T-helper 17 cell (primary cell): ENCODE measurements at regions not wholly inside any gene's neighbourhood (a gene's known extent, or its start where the extent isn't known, plus 50 kb on each side); places are given as distances from the start of the nearest gene placed in this dataset.

Experiments used
- ATAC-seq: fragments of 150-1000 bp; cut with Tn5 transposase; 2 replicates; pipeline ENCODE4 v1.10.0; 2021; ENCODE audit warnings: mild to moderate bottlenecking, moderate library complexity
- DNase-seq, 3 donors: peaks; one replicate each; pipeline versions ENCODE4 v3.0.0 to v3.0.0-alpha.2; 2020 to 2021
- H3K9me3 ChIP-seq: one replicate; pipeline ENCODE4 v1.7.0; 2013; ENCODE audit warnings: low read length, mild to moderate bottlenecking; ENCODE audit not compliant: control insufficient read depth, poor library complexity, severe bottlenecking
- H3K27ac Mint-ChIP-seq: one replicate; pipeline ENCODE4 v1.8.0; 2022; ENCODE audit warnings: mild to moderate bottlenecking, moderate library complexity, mixed read lengths
- H3K27me3 Mint-ChIP-seq: one replicate; pipeline ENCODE4 v1.8.0; 2022; ENCODE audit warnings: mixed read lengths
- H3K36me3 Mint-ChIP-seq: one replicate; pipeline ENCODE4 v1.8.0; 2022; ENCODE audit warnings: low read depth, mixed read lengths
- H3K4me1 Mint-ChIP-seq: one replicate; pipeline ENCODE4 v1.8.0; 2022; ENCODE audit warnings: mild to moderate bottlenecking, mixed read lengths
- H3K4me3 Mint-ChIP-seq: one replicate; pipeline ENCODE4 v1.8.0; 2022; ENCODE audit warnings: mild to moderate bottlenecking, moderate library complexity, mixed read lengths

DNA sequence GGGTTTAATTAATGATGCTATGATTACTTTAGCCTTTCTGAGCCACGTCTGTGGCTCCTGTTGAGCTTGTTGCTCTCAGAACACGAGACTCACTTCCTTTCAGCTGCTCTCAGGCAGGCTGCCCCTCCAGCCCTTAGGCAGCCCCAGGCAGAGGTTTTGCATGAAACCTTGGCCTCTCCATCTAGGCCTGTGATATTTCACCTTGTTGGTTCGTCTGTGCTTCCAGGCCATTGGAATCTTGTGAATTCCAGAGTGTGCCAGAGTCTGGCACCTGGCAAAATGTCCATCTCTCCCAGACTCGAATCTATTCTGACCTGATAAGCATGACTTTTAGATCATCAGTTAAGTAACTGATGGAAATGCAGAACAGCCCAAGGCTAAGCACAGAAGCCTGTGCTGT, 254.1 kb downstream of the LOXHD1 start:
- no peaks in the 10 kb centered on the region for H3K9me3 ChIP-seq
- peaks cover 5% of the 10 kb centered on the region for H3K36me3 Mint-ChIP-seq
- peaks cover 9% of the 10 kb centered on the region for H3K4me1 Mint-ChIP-seq
- DNase-seq: no peak
- H3K27me3 Mint-ChIP-seq: peaks cover 41% of the 10 kb centered on the region
- no peak for ATAC-seq
- H3K27ac Mint-ChIP-seq: no peak overlapping the region
- no peak overlapping the region for H3K4me3 Mint-ChIP-seq

GRCh38 chr18:46405832-46406538, 251.0 kb downstream of the LOXHD1 start:
- Mint-ChIP-seq H3K27ac (no peak overlapping the region), H3K36me3 (peaks cover 5% of the 10 kb centered on the region), H3K4me3 (no peak overlapping the region), H3K27me3 (peaks cover 37% of the 10 kb centered on the region), H3K4me1 (peaks cover 20% of the 10 kb centered on the region)
- no peak for DNase-seq
- ATAC-seq: no peak
- no peaks in the 10 kb centered on the region for H3K9me3 ChIP-seq

DNA sequence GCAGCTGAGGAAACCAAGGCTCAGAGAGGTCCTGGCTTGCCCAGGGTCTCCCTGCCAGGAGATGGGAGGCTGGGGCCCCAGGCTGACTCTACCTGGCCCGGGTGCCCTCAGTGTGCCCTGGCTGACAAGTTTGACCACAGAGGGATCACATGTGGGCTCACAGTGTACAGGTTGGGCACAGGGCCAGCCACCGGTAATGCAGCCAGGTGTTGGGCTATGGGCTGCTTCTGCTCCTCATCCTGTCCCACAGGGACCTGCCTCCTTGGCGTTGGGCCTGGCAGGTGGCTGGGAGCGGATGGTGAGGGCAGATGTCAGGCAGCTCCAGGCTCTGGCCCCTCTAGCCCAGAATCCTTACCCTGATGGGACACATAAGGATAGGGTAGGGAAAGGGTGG, 250.5 kb downstream of the LOXHD1 start:
- no peak for ATAC-seq
- Mint-ChIP-seq H3K4me3 (no peak overlapping the region), H3K4me1 (peaks cover 20% of the 10 kb centered on the region), H3K36me3 (peaks cover 5% of the 10 kb centered on the region), H3K27me3 (peaks cover 38% of the 10 kb centered on the region), H3K27ac (no peak overlapping the region)
- no peak for DNase-seq
- no peaks in the 10 kb centered on the region for H3K9me3 ChIP-seq

- H3K27me3 Mint-ChIP-seq: peaks cover 42% of the 10 kb centered on the region
- peaks cover 5% of the 10 kb centered on the region for H3K36me3 Mint-ChIP-seq
- DNase-seq (no peak), ATAC-seq (no peak)
- no peak overlapping the region for H3K4me3 Mint-ChIP-seq
- no peaks in the 10 kb centered on the region for H3K9me3 ChIP-seq
- H3K27ac Mint-ChIP-seq: no peak overlapping the region
- H3K4me1 Mint-ChIP-seq: peaks cover 20% of the 10 kb centered on the region
These were observed 249.4 kb downstream of the LOXHD1 start for GRCh38 chr18:46407486-46408166.

- Mint-ChIP-seq H3K27ac (no peak overlapping the region), H3K4me3 (no peak overlapping the region), H3K27me3 (peaks cover 35% of the 10 kb centered on the region), H3K4me1 (peaks cover 20% of the 10 kb centered on the region), H3K36me3 (peaks cover 5% of the 10 kb centered on the region)
- no peaks in the 10 kb centered on the region for H3K9me3 ChIP-seq
- ATAC-seq (no peak), DNase-seq (no peak)
These were observed 248.6 kb downstream of the LOXHD1 start for GRCh38 chr18:46408334-46408987.

DNA sequence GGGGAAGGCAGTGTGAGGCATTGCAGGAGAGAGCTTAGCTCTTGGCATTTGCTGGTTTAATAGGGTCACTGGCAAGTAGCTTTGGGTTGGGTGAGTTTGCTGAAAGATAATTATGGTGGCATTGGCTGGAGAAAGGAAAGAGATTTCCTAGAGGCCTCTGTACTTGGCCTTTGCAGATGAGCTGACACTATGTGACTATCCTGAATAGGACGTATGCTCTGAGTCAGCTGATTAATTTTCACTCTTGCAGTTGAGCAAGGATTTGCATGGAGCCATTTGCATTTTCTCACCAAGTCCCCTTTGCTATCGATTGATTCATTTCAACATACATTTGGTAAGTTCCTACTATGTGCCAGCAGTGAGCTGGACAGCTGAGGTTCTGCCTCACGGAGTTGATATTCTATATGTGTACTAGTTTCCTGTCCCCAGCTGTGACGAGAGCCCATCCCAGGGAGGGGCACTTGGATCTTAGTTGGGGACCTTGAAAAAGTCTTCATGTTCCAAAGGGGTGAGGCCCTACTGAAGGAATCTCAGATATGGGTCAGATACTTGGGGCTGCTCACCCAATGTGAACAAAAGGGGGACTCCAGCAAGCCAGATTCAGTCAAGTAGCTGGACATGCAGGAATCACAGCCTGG, 245.7 kb downstream of the LOXHD1 start:
- no peak overlapping the region for H3K27ac Mint-ChIP-seq
- H3K4me1 Mint-ChIP-seq: peaks cover 19% of the 10 kb centered on the region
- ATAC-seq: no peak
- DNase-seq: no peak
- H3K9me3 ChIP-seq: no peaks in the 10 kb centered on the region
- H3K27me3 Mint-ChIP-seq: peaks cover 20% of the 10 kb centered on the region
- H3K4me3 Mint-ChIP-seq: no peak overlapping the region
- H3K36me3 Mint-ChIP-seq: peaks cover 3% of the 10 kb centered on the region

DNA sequence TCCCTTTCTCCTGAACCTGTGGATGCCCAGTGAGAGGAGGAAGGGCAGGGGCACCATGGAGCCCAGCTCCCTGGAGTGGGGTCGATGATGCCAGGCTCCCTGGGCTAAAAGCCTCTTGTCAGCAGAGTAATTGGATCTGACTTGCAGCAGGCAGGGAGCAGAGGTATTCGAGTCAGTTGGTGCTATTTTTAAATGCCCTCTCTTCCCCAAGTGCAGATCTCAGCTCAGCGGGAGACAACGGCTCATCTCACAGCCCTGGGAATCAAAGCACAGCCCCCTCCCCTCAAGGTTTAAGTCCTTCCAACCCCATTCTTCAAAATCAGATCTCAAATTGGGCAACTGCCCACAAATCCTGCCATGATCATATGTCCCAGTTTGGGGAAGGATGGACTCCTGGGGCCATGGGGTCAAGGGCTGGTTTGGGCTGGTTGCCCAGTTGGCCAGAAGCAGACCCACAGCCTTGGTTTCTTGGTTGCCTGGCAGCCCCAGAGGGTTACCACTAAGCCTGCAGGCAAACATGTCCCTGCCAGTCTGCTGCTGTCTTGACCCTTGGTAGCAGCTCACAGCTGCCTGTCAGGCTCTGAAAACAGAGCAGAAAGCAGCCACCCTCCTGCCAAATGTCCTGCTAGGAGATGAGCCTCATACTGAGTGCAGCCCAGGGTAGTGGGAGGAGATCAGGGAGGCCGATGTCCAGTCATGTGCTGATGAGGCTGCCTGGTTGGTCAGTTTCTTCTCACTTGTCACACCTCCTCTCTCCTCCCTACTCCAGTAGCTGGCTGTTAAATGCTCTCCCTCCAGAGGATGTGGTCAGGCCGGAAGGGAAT, 244.9 kb downstream of the LOXHD1 start:
- H3K9me3 ChIP-seq: no peaks in the 10 kb centered on the region
- peaks cover 3% of the 10 kb centered on the region for H3K36me3 Mint-ChIP-seq
- DNase-seq: no peak
- H3K4me1 Mint-ChIP-seq: peaks cover 19% of the 10 kb centered on the region
- H3K27me3 Mint-ChIP-seq: peaks cover 17% of the 10 kb centered on the region
- ATAC-seq: no peak
- no peak overlapping the region for H3K4me3 Mint-ChIP-seq
- H3K27ac Mint-ChIP-seq: no peak overlapping the region

DNA sequence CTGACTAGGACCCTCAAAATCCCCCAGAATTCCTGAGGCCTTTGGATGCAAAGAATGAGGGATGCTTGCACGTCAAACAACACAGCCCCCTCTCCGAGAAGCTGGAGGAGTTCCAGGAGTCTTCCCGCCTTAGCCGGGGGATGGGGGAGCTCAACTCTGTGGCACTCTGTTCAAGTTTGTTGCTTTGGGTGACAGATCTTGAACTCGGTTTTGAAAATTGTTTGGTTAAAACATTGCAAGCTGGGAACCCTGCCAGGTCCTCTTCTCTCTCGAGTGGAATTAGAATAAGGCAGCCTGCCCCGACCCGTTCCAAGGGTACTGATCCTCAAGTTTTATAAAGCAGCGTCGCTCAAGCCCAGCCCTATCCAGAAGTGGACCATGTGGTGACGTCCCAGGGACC, 244.1 kb downstream of the LOXHD1 start:
- no peak overlapping the region for H3K4me3 Mint-ChIP-seq
- ATAC-seq (no peak), DNase-seq (no peak)
- peaks cover 9% of the 10 kb centered on the region for H3K27me3 Mint-ChIP-seq
- H3K27ac Mint-ChIP-seq: no peak overlapping the region
- H3K36me3 Mint-ChIP-seq: no peaks in the 10 kb centered on the region
- H3K4me1 Mint-ChIP-seq: peaks cover 11% of the 10 kb centered on the region
- H3K9me3 ChIP-seq: no peaks in the 10 kb centered on the region

GRCh38 chr18:46413684-46414083, 243.3 kb downstream of the LOXHD1 start:
- DNase-seq (no peak), ATAC-seq (no peak)
- Mint-ChIP-seq H3K4me1 (peaks cover 6% of the 10 kb centered on the region), H3K27ac (no peak overlapping the region), H3K27me3 (peaks cover 5% of the 10 kb centered on the region), H3K4me3 (no peak overlapping the region), H3K36me3 (no peaks in the 10 kb centered on the region)
- no peaks in the 10 kb centered on the region for H3K9me3 ChIP-seq

DNA sequence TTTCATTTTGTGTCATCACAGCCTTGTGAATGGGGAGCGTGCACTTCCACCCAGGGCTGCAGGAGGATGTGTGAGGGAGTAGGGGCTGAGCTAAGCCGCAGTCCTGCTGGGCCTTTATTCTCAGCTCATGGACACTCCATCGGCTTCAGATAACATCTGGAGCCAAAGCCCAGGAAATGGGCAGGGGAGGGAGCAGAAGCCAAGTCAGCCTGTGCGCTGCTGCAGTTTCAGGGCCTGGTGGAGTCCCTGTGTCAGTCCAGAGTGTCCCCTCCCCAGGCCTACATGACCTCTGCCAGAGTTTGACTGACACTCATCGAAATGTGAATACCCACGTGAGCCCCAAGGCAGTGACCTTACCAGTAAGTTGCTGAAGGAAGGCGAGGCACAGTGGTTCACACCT, 242.2 kb downstream of the LOXHD1 start:
- ATAC-seq (no peak), DNase-seq (no peak)
- no peaks in the 10 kb centered on the region for H3K9me3 ChIP-seq
- no peaks in the 10 kb centered on the region for H3K36me3 Mint-ChIP-seq
- peaks cover 3% of the 10 kb centered on the region for H3K4me1 Mint-ChIP-seq
- H3K27ac Mint-ChIP-seq: no peak overlapping the region
- H3K4me3 Mint-ChIP-seq: no peak overlapping the region
- H3K27me3 Mint-ChIP-seq: peaks cover 5% of the 10 kb centered on the region

GRCh38 chr18:46415532-46416252, 241.3 kb downstream of the LOXHD1 start:
- no peak overlapping the region for H3K27ac Mint-ChIP-seq
- ATAC-seq (no peak), DNase-seq (no peak)
- H3K4me3 Mint-ChIP-seq: no peak overlapping the region
- peaks cover 5% of the 10 kb centered on the region for H3K27me3 Mint-ChIP-seq
- H3K4me1 Mint-ChIP-seq: peaks cover under 1% of the 10 kb centered on the region
- H3K9me3 ChIP-seq: no peaks in the 10 kb centered on the region
- H3K36me3 Mint-ChIP-seq: no peaks in the 10 kb centered on the region
